Panc1 (cell line): ENCODE measurements at regions not wholly inside any gene's neighbourhood (a gene's known extent, or its start where the extent isn't known, plus 50 kb on each side); places are given as distances from the start of the nearest gene placed in this dataset.

Source experiments
- ATAC-seq: fragments of 200-7000 bp; cut with Tn5 transposase; 2 replicates; pipeline ENCODE4 v1.9.1; 2020; ENCODE audit warnings: mild to moderate bottlenecking, moderate library complexity
- BruUV-seq: library from RNA; stranded (reverse); fragments of 400-500 nt; replicated peaks from 2 replicates; lab custom pipeline; 2021; lab: Mats Ljungman, UMichigan
- CTCF ChIA-PET: fragments of 300-600 bp; sonication (Branson Sonifier 250); formaldehyde crosslinking; loops from one replicate; lab custom pipeline; 2022; ENCODE audit warnings: antibody characterized with exemption; lab: Charles Lee
- POLR2A ChIA-PET: fragments of 300-600 bp; sonication (Branson Sonifier 250); formaldehyde crosslinking; loops from one replicate; lab custom pipeline; 2022; ENCODE audit warnings: antibody characterized with exemption; lab: Charles Lee
- DNase-seq: peaks from one replicate; pipeline ENCODE4 v3.0.0-alpha.2; 2010; ENCODE audit warnings: low read depth, low spot score
- H3K27ac ChIP-seq: 2 replicates; pipeline ENCODE4 v1.5.1; 2011; ENCODE audit warnings: mild to moderate bottlenecking, low read length, inconsistent platforms
- H3K27me3 ChIP-seq: fragments of 200-500 bp; sonication (Bioruptor generic); 2 replicates; pipeline ENCODE4 v1.6.0; 2014; ENCODE audit warnings: low read length, inconsistent platforms; ENCODE audit not compliant: control insufficient read depth, insufficient read depth
- H3K36me3 ChIP-seq: fragments of 200-500 bp; sonication (Bioruptor generic); 2 replicates; pipeline ENCODE4 v1.5.1; 2014; ENCODE audit warnings: inconsistent platforms, mild to moderate bottlenecking, low read length, moderate library complexity; ENCODE audit not compliant: control insufficient read depth, insufficient read depth
- H3K4me1 ChIP-seq: 2 replicates; pipeline ENCODE4 v1.5.1; 2011; ENCODE audit warnings: inconsistent platforms, mild to moderate bottlenecking, low read length, moderate library complexity; ENCODE audit not compliant: control insufficient read depth, insufficient read depth
- H3K4me3 ChIP-seq, 2 experiments: 2 replicates each; pipeline ENCODE4 v1.5.1; 2011 to 2012; ENCODE audit warnings: low read depth in 2 of 2, low read length in 2 of 2, mild to moderate bottlenecking in 2 of 2, inconsistent platforms in 1 of 2, moderate library complexity in 1 of 2
- H3K9me3 ChIP-seq: fragments of 200-500 bp; sonication (Bioruptor generic); 2 replicates; pipeline ENCODE4 v1.5.1; 2014; ENCODE audit warnings: low read depth, mild to moderate bottlenecking, inconsistent platforms, low read length, moderate library complexity; ENCODE audit not compliant: control insufficient read depth, insufficient read depth
- POLR2AphosphoS5 ChIP-seq: IDR thresholded peaks from 2 replicates; pipeline ENCODE4 v1.6.1; 2012; ENCODE audit warnings: mild to moderate bottlenecking, low read depth, low read length, moderate library complexity
- SIN3A ChIP-seq: IDR thresholded peaks from 2 replicates; pipeline ENCODE4 v1.6.1; 2012; ENCODE audit warnings: low read depth, mild to moderate bottlenecking, low read length, moderate library complexity, borderline replicate concordance; ENCODE audit not compliant: insufficient read depth
- TCF7L2 ChIP-seq: IDR thresholded peaks from 2 replicates; pipeline ENCODE4 v1.6.1; 2011; ENCODE audit warnings: mild to moderate bottlenecking, low read depth, low read length, inconsistent platforms
- in situ Hi-C: cut with HindIII; loops from 2 replicates; pipeline ENCODE4 v1.10.0; 2016; ENCODE audit warnings: low sequenced_read_pairs, low pct_unique_long_range_greater_than_20kb
- intact Hi-C: fragments of 100-400 bp; cut with micrococcal nuclease; formaldehyde crosslinking; loops from one replicate; pipeline ENCODE4 v1.10.0; 2022; ENCODE audit not compliant: unreplicated experiment
- TF ChIP-seq, protein P1 (sequence below), 2 experiments: IDR thresholded peaks; 2 replicates each; pipeline ENCODE4 v1.6.1; 2011 to 2012; ENCODE audit warnings: low read depth in 2 of 2, control low read depth in 1 of 2, low read length in 1 of 2, mild to moderate bottlenecking in 1 of 2, moderate library complexity in 1 of 2; ENCODE audit not compliant: insufficient read depth in 1 of 2
- TF ChIP-seq, protein P2 (sequence below): fragments of 450-650 bp; IDR thresholded peaks from 2 replicates; pipeline ENCODE4 v1.5.1; 2017; ENCODE audit warnings: mild to moderate bottlenecking

DNA sequence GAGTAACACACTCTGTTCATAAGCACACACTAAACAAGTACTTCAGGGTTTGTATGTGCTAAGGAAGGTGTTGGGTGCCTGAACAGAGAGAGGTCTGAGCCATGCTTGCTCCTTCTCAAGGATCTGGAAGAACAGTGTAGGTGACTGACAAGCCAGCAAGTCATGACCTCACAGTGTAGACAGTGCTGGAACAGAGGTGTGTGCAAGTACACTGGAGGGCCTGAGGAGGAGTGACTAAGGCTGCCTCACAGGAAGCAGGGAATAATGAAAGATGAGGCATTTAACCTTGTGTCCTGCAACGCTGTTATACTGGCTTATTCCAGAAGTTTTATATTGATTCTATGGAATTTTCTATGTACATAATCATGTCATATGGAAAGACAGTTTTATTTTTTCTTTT is 83.9 kb downstream of the TMEM174 start:
- ATAC-seq = no peak
- intact Hi-C loops = no loop called here

DNA sequence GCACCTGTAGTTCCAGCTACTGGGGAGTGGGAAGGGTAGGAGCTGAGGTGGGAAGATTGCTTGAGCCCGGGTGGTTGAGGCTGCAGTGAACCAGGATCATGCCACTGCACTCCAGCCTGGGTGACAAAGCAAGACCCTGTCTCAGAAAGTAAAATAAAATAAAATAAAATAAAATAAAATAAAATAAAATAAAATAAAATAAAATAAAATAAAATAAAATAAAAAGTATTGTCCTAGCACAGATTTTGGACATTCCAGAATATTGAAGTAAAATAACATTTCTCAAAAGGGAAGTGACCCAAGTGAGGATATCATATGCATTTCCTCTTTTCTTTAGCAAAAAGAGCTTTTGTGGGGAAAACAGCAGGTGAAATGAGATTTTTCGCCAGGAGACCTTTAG is 83.5 kb downstream of the TMEM174 start:
- no TSS peak for BruUV-seq
- H3K9me3 ChIP-seq = no peaks in the 10 kb centered on the region; the same call in 1 of the 2 replicates
- POLR2A ChIA-PET = interaction anchor here (0.7 kb wide), 1 partner anchor 192 kb away, joined by 4 read pairs; the partner anchor contains the start of gene FOXD1
- ATAC-seq (no peak), DNase-seq (no peak)
- in situ Hi-C loops = no loop called here
- no peak for TF ChIP-seq POLR2AphosphoS5
- TF ChIP-seq, protein P1, sequence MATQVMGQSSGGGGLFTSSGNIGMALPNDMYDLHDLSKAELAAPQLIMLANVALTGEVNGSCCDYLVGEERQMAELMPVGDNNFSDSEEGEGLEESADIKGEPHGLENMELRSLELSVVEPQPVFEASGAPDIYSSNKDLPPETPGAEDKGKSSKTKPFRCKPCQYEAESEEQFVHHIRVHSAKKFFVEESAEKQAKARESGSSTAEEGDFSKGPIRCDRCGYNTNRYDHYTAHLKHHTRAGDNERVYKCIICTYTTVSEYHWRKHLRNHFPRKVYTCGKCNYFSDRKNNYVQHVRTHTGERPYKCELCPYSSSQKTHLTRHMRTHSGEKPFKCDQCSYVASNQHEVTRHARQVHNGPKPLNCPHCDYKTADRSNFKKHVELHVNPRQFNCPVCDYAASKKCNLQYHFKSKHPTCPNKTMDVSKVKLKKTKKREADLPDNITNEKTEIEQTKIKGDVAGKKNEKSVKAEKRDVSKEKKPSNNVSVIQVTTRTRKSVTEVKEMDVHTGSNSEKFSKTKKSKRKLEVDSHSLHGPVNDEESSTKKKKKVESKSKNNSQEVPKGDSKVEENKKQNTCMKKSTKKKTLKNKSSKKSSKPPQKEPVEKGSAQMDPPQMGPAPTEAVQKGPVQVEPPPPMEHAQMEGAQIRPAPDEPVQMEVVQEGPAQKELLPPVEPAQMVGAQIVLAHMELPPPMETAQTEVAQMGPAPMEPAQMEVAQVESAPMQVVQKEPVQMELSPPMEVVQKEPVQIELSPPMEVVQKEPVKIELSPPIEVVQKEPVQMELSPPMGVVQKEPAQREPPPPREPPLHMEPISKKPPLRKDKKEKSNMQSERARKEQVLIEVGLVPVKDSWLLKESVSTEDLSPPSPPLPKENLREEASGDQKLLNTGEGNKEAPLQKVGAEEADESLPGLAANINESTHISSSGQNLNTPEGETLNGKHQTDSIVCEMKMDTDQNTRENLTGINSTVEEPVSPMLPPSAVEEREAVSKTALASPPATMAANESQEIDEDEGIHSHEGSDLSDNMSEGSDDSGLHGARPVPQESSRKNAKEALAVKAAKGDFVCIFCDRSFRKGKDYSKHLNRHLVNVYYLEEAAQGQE (IDR thresholded peaks at IDR 0.05; ENCODE audit: insufficient read depth in 1 of 2, low read depth in 2 of 2, low read length in 1 of 2) = no peak
- TF ChIP-seq, protein P2, sequence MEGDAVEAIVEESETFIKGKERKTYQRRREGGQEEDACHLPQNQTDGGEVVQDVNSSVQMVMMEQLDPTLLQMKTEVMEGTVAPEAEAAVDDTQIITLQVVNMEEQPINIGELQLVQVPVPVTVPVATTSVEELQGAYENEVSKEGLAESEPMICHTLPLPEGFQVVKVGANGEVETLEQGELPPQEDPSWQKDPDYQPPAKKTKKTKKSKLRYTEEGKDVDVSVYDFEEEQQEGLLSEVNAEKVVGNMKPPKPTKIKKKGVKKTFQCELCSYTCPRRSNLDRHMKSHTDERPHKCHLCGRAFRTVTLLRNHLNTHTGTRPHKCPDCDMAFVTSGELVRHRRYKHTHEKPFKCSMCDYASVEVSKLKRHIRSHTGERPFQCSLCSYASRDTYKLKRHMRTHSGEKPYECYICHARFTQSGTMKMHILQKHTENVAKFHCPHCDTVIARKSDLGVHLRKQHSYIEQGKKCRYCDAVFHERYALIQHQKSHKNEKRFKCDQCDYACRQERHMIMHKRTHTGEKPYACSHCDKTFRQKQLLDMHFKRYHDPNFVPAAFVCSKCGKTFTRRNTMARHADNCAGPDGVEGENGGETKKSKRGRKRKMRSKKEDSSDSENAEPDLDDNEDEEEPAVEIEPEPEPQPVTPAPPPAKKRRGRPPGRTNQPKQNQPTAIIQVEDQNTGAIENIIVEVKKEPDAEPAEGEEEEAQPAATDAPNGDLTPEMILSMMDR = no peak
- TF ChIP-seq TCF7L2 = no peak
- TF ChIP-seq SIN3A = no peak
- no peaks in the 10 kb centered on the region for H3K4me1 ChIP-seq
- H3K27me3 ChIP-seq = no peaks in the 10 kb centered on the region
- CTCF ChIA-PET = no interaction called here
- H3K27ac ChIP-seq = no peak overlapping the region
- intact Hi-C loops = no loop called here
- H3K4me3 ChIP-seq = no peak overlapping the region
- no peaks in the 10 kb centered on the region for H3K36me3 ChIP-seq

More for the DNA sequence above, 83.9 kb downstream of the TMEM174 start:
- TF ChIP-seq, protein P1 (IDR thresholded peaks at IDR 0.05; ENCODE audit: insufficient read depth in 1 of 2, low read depth in 2 of 2, low read length in 1 of 2) = no peak
- TF ChIP-seq POLR2AphosphoS5 (no peak), TCF7L2 (no peak), SIN3A (no peak)
- TF ChIP-seq, protein P2 = no peak
- in situ Hi-C loops = no loop called here
- no TSS peak for BruUV-seq
- Histone ChIP-seq H3K4me1 (no peaks in the 10 kb centered on the region), H3K27ac (no peak overlapping the region), H3K4me3 (no peak overlapping the region), H3K36me3 (no peaks in the 10 kb centered on the region), H3K27me3 (no peaks in the 10 kb centered on the region), H3K9me3 (no peaks in the 10 kb centered on the region; the same call in 1 of the 2 replicates)
- CTCF ChIA-PET = no interaction called here
- no peak for DNase-seq
- POLR2A ChIA-PET = interaction anchor here (0.7 kb wide), 1 partner anchor 192 kb away, joined by 4 read pairs; the partner anchor contains the start of gene FOXD1
